ENCODE measurements at regions not wholly inside any gene's neighbourhood (a gene's known extent, or its start where the extent isn't known, plus 50 kb on each side); places are given as distances from the start of the nearest gene placed in this dataset.

GRCh38 chr17:31786796-31787481 lies 72.1 kb downstream of the COPRS start (continued):
- TF ChIP-seq ELK1 (CRISPR knock-in tag; IDR thresholded peaks at IDR 0.05), result no peak
- TF ChIP-seq ZNF592 (IDR thresholded peaks at IDR 0.05), result no peak

- WGBS (ENCODE audit: insufficient coverage, low coverage, missing lambda C conversion rate), result 0% methylated on average over 1 of the region's 1 CpG
- H3K9ac ChIP-seq (ENCODE audit: insufficient read depth in 1 of 2, low read depth in 2 of 2, low read length in 2 of 2), result no peak overlapping the region
- no peak overlapping the region for H3K27ac ChIP-seq (ENCODE audit: extremely low read depth, low read depth, low read length)
- CTCF ChIA-PET (ENCODE audit: low intra/inter-chr PET ratio), result no interaction called here
- intact Hi-C loops (cut with micrococcal nuclease), result no loop called here
- DNase-seq (ENCODE audit: extremely low read depth in 1 of 4, low spot score in 3 of 4) (no peak), ATAC-seq (peak; percentile 54; the same call in 2 of the 3 replicates), FAIRE-seq (no peak)
- no peaks in the 10 kb centered on the region for H4K20me1 ChIP-seq (replicated peaks; ENCODE audit: control insufficient read depth, insufficient read depth, low read length)
- 0 out of 2 replicates have a peak, but pooled peaks have one; percentile 22 for TF ChIP-seq SPI1 (IDR thresholded peaks at IDR 0.05; ENCODE audit: borderline replicate concordance, low read depth, low read length)
- 0 out of 2 replicates have a peak, but pooled peaks have one; percentile 45 for TF ChIP-seq C11orf30 (IDR thresholded peaks at IDR 0.05; ENCODE audit: low read depth)
- no peak for TF ChIP-seq TBP (optimal IDR thresholded peaks at IDR 0.05; ENCODE audit: low read depth, low read length)
- TF ChIP-seq MAFG (tag; conservative IDR thresholded peaks at IDR 0.05), result peak; percentile 51; the same call in 1 of the 2 replicates
- TF ChIP-seq NFE2 (IDR thresholded peaks at IDR 0.05; ENCODE audit: low read depth), result peak; percentile 78
- peak; percentile 28; the same call in 1 of the 2 replicates for TF ChIP-seq MAFK (IDR thresholded peaks at IDR 0.05; ENCODE audit: low read length)
- TF ChIP-seq MAFF (IDR thresholded peaks at IDR 0.05; ENCODE audit: low read length), result peak; percentile 28; the same call in 1 of the 2 replicates
- TF ChIP-seq ATF4 (CRISPR knock-in tag; IDR thresholded peaks at IDR 0.05), result no peak
- no peak overlapping the region for H2AFZ ChIP-seq (ENCODE audit: low read depth, low read length)
- POLR2A ChIA-PET, result no interaction called here
- in situ Hi-C loops (cut with MboI), result no loop called here
- H3K79me2 ChIP-seq (ENCODE audit: control insufficient read depth, insufficient read depth, low read length), result no peaks in the 10 kb centered on the region
- no TSS peak for BruUV-seq (replicated peaks)
- no peak overlapping the region for H3K4me2 ChIP-seq (ENCODE audit: insufficient read depth, low read length)
- H3K9me3 ChIP-seq (replicated peaks; ENCODE audit: control insufficient read depth, insufficient read depth, low read depth, low read length), result no peaks in the 10 kb centered on the region
- no peak overlapping the region for H3K4me3 ChIP-seq
- 0 out of 5 replicates have a peak, but pooled peaks cover 0 to 3% of the 10 kb centered on the region in 2 experiments for H3K4me1 ChIP-seq (replicated peaks in 1 of 2; ENCODE audit: control insufficient read depth in 2 of 2, insufficient read depth in 2 of 2, low read length in 2 of 2)
- no peaks in the 10 kb centered on the region for H3K36me3 ChIP-seq (ENCODE audit: control insufficient read depth, insufficient read depth, low read length)
- H3K9me1 ChIP-seq (ENCODE audit: control insufficient read depth, insufficient read depth, low read length), result no peaks in the 10 kb centered on the region
- H3K27me3 ChIP-seq (ENCODE audit: control insufficient read depth in 2 of 2, insufficient read depth in 2 of 2, low read length in 2 of 2), result peaks cover 5 to 26% of the 10 kb centered on the region in 2 experiments; a peak in 3 of 5 replicates
Observed at GRCh38 chr17:31780483-31780882, 78.6 kb downstream of the COPRS start.
